ENCODE measurements at regions not wholly inside any gene's neighbourhood (a gene's known extent, or its start where the extent isn't known, plus 50 kb on each side); places are given as distances from the start of the nearest gene placed in this dataset.
"Not testable (repeated sequence)": the region's sequence is repeated elsewhere in the genome, so short reads cannot be mapped to it uniquely, and the experiment has no call there.

DNA sequence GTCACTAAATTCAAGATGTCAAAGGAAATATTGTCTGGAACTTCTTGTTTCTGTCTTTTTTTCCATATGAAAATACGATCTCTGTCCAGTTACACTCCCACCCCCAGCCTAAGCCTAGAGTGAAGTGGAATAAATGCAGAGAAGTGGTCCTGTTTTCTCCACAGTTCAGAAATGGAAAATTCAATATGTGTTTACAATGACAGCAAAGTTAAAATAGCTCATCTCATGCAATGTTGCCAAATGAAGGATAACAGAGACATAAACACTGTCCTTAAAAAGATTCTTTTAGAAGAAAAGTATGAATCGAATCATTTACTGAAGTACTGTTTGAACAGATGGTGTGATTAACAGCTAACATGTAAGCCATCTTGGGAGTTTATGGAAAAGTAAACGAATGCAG is 160.8 kb upstream of the STK26 start:
- Histone ChIP-seq H3K27ac (no peak overlapping the region), H3K4me2 (no peak overlapping the region), H2AFZ (no peak overlapping the region), H3K9me2 (ENCODE audit: insufficient read depth) (no peaks in the 10 kb centered on the region), H3F3A (ENCODE audit: insufficient read depth, low read depth) (no peaks in the 10 kb centered on the region), H3K9me3 (ENCODE audit: insufficient read depth, low read depth) (no peaks in the 10 kb centered on the region), H3K4me3 (no peak overlapping the region), H3K27me3 (ENCODE audit: insufficient read depth, low read depth) (no peaks in the 10 kb centered on the region), H3K4me1 (replicated peaks; ENCODE audit: insufficient read depth) (no peaks in the 10 kb centered on the region), H4K20me1 (ENCODE audit: insufficient read depth) (no peaks in the 10 kb centered on the region), H3K79me2 (ENCODE audit: low read depth) (no peaks in the 10 kb centered on the region), H3K36me3 (ENCODE audit: low read depth) (no peaks in the 10 kb centered on the region)
- no peak for TF ChIP-seq EZH2 (IDR thresholded peaks at IDR 0.05; ENCODE audit: low read depth)
- no peak for TF ChIP-seq CTCF (conservative IDR thresholded peaks at IDR 0.05)
- ChIA-PET POLR2A (ENCODE audit: unreplicated experiment) (interaction anchor here (0.5 to 0.6 kb wide), 2 partner anchors 15 to 138 kb away, joined by 3 read pairs; no protein-coding TSS in a partner anchor), CTCF (no interaction called here)
- intact Hi-C loops (cut with micrococcal nuclease; ENCODE audit: unreplicated experiment) = no loop called here
- no peak for DNase-seq
- no TSS peak for BruUV-seq (replicated peaks)

GRCh38 chrX:131869182-131869581 is 153.9 kb upstream of the STK26 start:
- Histone ChIP-seq H3F3A (ENCODE audit: insufficient read depth, low read depth) (no peaks in the 10 kb centered on the region), H3K9me3 (ENCODE audit: insufficient read depth, low read depth) (no peaks in the 10 kb centered on the region), H3K27ac (no peak overlapping the region), H3K4me1 (replicated peaks; ENCODE audit: insufficient read depth) (no peaks in the 10 kb centered on the region), H4K20me1 (ENCODE audit: insufficient read depth) (no peaks in the 10 kb centered on the region), H3K79me2 (ENCODE audit: low read depth) (no peaks in the 10 kb centered on the region), H2AFZ (no peak overlapping the region), H3K36me3 (ENCODE audit: low read depth) (no peaks in the 10 kb centered on the region), H3K4me3 (no peak overlapping the region), H3K4me2 (no peak overlapping the region), H3K27me3 (ENCODE audit: insufficient read depth, low read depth) (no peaks in the 10 kb centered on the region), H3K9me2 (ENCODE audit: insufficient read depth) (no peaks in the 10 kb centered on the region)
- DNase-seq = no peak
- intact Hi-C loops (cut with micrococcal nuclease; ENCODE audit: unreplicated experiment) = no loop called here
- TF ChIP-seq EZH2 (IDR thresholded peaks at IDR 0.05; ENCODE audit: low read depth) (no peak), CTCF (conservative IDR thresholded peaks at IDR 0.05) (no peak)
- POLR2A ChIA-PET (ENCODE audit: unreplicated experiment) = no interaction called here
- no TSS peak for BruUV-seq (replicated peaks)
- CTCF ChIA-PET = no interaction called here

DNA sequence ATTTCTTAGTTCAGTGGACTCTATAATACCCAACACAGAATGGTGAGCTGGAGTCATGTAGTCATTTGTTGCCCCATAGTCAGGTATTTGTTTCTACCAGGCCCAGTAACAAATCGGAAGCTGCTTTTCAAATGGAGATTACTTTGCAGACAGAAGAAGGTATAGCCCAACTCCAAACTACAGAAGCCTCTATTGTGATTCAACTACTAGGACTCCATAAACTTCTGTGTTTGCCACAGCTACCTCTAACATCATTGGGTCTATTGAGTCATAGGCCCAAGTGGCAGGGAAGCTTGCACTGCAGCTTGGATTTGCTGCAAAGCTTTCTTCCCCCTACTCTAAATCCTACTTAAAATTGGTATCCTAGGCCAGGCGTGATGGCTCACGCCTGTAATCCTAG is 148.8 kb upstream of the STK26 start:
- DNase-seq = no peak
- Histone ChIP-seq H3K9me3 (ENCODE audit: insufficient read depth, low read depth) (no peaks in the 10 kb centered on the region), H2AFZ (no peak overlapping the region), H3F3A (ENCODE audit: insufficient read depth, low read depth) (no peaks in the 10 kb centered on the region), H3K4me3 (no peak overlapping the region), H3K36me3 (ENCODE audit: low read depth) (no peaks in the 10 kb centered on the region), H3K27ac (no peak overlapping the region), H4K20me1 (ENCODE audit: insufficient read depth) (no peaks in the 10 kb centered on the region), H3K4me1 (replicated peaks; ENCODE audit: insufficient read depth) (no peaks in the 10 kb centered on the region; the same call in 1 of the 2 replicates), H3K79me2 (ENCODE audit: low read depth) (no peaks in the 10 kb centered on the region), H3K9me2 (ENCODE audit: insufficient read depth) (no peaks in the 10 kb centered on the region), H3K4me2 (no peak overlapping the region), H3K27me3 (ENCODE audit: insufficient read depth, low read depth) (no peaks in the 10 kb centered on the region)
- ChIA-PET POLR2A (ENCODE audit: unreplicated experiment) (no interaction called here), CTCF (no interaction called here)
- intact Hi-C loops (cut with micrococcal nuclease; ENCODE audit: unreplicated experiment) = no loop called here
- no TSS peak for BruUV-seq (replicated peaks)
- TF ChIP-seq EZH2 (IDR thresholded peaks at IDR 0.05; ENCODE audit: low read depth) = no peak
- TF ChIP-seq CTCF (conservative IDR thresholded peaks at IDR 0.05) = no peak

- H2AFZ ChIP-seq; H3K4me1 ChIP-seq (replicated peaks; ENCODE audit: insufficient read depth); H3K27ac ChIP-seq; H3K9me2 ChIP-seq (ENCODE audit: insufficient read depth); H3F3A ChIP-seq (ENCODE audit: insufficient read depth, low read depth); BruUV-seq (replicated peaks); H3K27me3 ChIP-seq (ENCODE audit: insufficient read depth, low read depth); H4K20me1 ChIP-seq (ENCODE audit: insufficient read depth); intact Hi-C loops (cut with micrococcal nuclease; ENCODE audit: unreplicated experiment); H3K36me3 ChIP-seq (ENCODE audit: low read depth); H3K4me3 ChIP-seq; CTCF ChIA-PET; H3K79me2 ChIP-seq (ENCODE audit: low read depth); POLR2A ChIA-PET (ENCODE audit: unreplicated experiment); H3K4me2 ChIP-seq; DNase-seq; H3K9me3 ChIP-seq (ENCODE audit: insufficient read depth, low read depth): not testable (repeated sequence)
Measured at GRCh38 chrX:131875827-131876226, 147.3 kb upstream of the STK26 start.

Measured in PC-9 (cell line).